ENCODE measurements at regions not wholly inside any gene's neighbourhood (a gene's known extent, or its start where the extent isn't known, plus 50 kb on each side); places are given as distances from the start of the nearest gene placed in this dataset.
A peak's percentile ranks its signal among the peaks of the same experiment; 100 is the strongest.

DNA sequence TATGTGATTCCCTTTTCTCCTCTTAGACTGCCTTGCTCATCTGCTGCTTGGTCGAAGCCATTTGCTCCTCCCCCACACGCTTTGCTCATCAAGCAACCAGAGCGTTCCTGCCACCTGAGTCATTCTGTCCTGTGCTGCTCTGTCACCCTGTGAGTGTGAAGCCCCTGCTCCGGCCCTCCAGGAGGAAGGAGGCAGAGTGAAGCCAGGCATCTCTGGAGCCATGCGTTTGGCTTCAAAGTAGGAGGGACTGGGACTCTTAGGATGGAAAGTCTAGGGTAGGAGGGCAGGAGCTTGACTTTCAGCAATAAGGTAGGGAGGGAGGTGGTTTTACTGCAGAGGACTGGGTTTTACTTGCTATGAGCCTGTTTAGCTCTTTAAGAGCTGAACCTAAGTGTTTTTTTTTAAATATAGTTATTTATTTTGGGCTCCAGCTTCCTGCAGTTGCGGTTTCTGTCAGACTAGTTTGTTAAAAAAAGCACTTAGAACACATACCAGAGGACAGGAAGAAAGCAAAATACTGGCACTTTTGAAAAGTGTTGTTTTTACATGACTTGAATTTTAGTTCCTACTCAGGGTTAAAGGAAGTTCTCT is 63.6 kb downstream of the SPINK2 start:
- peak; percentile 22 for DNase-seq

DNA sequence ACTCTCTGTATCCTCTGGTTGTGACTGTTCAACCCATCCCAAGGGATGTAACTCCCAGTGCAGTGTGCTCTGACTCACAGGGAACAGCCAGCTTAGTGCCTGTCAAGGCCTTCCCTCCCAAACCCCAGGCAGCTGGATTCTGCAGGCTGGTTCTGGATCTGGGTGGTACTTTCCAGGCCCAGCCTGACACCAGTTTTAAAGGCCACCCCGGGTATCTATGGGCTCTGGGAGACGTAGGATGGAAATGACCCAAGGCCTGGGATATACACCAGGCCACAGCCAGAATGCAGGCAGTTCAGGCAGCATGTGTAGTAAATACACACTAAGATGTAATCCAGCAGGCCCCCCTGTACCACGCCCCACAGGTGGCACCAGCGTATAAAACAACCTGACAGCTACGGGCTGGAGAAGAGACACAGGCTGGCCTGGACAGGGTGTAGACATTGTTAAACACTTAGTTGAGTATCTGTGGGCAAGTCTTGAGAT is 64.2 kb downstream of the SPINK2 start:
- DNase-seq = no peak

DNA sequence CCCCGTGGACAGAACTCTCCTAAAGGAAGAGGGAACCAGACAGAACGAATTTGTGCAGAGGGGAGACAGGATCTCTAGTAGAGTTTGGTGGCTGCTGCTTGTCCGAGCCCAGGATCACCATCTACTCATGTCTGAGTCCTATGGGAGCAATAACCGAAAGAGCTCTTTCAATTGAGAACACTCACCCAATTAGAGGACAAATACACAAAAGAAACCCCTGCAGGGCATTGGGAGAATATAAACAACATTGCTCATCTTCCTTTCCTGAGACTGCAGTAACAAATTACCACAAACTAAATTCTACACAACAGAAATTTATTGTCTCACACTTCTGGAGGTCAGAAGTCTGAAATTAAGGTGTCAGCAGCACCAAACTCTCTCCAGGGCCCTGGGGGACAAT is 65.6 kb downstream of the SPINK2 start:
- no peak for DNase-seq

DNA sequence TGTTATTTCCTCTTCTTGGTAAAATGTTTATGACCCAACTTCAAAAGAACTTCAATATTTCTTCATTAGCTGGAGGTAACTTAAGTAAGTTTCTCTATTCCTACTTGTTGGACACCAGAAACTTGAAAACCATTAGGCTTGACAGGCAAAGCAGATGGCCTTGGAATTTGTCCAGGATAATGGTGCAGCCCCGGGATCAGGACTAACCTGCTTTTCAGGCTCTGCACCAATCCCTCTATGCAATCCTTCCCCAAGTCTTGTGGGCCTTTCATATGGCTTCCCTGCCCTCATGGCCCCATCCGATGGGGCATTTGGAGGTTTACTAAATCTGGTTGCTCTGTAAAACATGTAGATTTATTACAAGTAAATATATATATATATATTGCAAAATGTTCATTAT is 68.5 kb downstream of the SPINK2 start:
- no peak for DNase-seq

DNA sequence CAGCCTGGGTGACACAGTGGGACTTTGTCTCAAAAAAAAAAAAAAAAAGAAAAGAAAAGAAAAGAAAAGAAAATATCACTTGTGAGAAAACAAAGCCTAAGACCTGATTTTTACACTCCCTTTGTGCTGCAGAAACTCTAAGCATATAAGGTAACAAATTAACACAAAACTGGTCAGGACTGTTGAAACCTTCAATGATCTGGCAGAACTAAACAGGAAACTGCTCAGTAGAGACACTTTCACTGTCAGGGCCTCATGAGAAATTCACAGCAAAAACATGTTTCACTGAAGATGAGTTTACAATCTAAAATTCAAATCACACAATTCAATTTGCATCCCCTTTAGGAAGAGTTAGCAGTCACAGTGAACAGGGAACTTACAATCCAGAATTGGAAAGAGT is 69.1 kb upstream of the HOPX start:
- no peak for DNase-seq

DNA sequence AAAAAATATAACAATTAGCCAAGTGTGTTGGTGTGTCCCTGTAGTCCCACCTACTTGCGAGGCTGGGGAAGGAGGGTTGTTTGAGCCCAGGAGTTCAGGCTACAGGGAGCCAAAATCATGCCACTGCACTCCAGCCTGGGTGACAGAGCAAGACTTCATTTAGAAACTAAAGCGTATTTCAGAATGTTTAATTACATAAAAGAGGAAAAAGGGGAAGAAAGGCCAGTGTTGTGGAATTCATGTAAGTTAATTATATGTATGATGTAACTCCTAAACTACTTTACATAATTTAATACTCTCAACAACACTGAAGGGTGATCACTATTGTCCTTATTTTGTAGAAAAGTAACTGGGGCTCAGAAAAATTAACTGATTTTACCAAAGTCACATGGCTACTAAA is 67.2 kb upstream of the HOPX start:
- DNase-seq = no peak

DNA sequence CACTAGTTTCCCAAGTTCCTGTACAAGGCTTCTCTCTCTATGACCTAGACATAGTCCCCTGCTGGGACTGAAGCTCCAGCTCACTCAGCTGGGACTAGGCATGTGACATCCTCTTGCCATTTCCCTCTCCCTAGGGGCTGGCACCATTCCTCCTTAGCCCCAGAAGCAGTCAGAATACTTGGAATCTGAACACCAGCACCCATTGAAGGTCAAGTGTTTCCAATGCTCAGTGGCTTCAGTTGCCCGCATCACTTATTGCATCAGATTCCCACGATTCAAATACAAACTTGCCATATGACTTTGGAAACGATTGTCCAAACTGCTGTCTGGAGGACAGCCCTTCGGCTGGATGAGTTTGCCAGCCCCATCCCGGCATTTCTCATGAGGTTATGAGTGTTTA is 65.5 kb upstream of the HOPX start:
- no peak for DNase-seq

GRCh38 chr4:56745042-56745441 is 63.9 kb upstream of the HOPX start:
- no peak for DNase-seq

- no peak for DNase-seq
Measured at GRCh38 chr4:56744030-56744429, 62.9 kb upstream of the HOPX start.

- no peak for DNase-seq
Measured at GRCh38 chr4:56743550-56743949, 62.5 kb upstream of the HOPX start.

DNA sequence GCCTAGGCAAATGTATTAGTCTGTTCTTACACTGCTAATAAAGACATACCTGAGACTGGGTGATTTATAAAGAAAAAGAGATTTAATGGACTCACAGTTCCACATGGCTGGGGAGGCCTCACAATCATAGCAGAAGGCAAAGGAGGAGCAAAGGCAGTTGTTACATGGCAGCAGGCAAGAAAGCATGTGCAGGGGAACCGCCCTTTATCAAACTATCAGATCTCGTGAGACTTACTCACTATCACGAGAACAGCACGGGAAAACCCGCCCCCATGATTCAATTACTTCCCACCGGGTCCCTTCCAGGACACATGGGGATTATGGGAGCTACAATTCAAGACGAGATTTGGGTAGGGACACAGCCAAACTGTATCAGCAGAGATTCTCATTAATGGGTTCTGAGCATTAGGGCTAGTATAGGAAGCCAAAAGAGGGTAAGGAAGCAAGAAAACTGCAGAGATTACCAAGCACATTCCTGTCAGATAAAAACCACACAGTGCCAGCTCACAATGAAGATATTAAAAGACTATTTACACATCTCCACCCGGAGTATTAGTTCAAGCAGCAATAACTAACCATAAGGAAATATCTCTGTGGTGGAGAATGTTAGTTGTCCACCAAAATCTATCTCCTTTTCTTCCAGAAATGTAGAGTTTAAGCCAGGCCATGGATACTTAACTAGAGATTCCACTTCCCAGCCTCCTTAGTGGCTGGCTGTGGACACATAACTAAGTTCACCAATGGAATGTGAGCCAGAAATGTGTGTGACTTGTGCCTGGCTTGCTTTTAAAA is 61.2 kb upstream of the HOPX start:
- DNase-seq = no peak

GRCh38 chr4:56741595-56741994 is 60.5 kb upstream of the HOPX start:
- DNase-seq = no peak

DNA sequence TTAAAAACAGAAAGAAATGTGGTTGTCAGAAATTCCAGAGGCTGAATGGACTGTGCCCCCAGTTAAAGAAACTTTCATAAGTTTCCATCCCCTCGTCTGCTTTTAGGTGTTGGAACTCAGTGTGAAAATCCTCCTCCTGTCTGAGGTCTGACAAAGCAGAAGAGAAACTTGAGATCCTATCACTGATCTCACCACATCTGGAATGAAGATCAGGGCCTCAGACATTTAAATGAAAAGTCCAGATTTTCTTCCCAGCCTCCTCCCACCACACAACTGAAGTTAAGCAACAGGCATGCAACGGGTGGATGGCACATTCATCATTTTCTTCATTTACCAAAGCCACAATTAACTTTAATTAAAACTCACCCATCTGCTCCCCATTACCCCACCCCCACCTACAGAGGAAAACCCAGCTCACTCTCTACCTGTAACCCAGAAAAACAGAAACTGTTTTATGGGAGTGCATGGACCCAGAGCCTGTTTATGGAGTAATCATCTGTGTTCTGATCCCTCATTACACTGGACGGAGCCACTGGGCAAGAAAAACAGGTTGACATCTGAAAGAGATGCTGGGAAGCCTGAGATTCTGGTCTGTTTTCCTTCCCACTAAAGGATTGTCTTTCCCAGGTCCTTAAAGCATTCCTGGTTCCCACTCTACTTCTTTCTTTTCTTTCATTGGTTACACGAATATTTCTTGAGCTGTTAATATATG is 58.1 kb upstream of the HOPX start:
- DNase-seq = no peak

- DNase-seq = no peak
Measured at GRCh38 chr4:56737666-56738065, 56.6 kb upstream of the HOPX start.

DNA sequence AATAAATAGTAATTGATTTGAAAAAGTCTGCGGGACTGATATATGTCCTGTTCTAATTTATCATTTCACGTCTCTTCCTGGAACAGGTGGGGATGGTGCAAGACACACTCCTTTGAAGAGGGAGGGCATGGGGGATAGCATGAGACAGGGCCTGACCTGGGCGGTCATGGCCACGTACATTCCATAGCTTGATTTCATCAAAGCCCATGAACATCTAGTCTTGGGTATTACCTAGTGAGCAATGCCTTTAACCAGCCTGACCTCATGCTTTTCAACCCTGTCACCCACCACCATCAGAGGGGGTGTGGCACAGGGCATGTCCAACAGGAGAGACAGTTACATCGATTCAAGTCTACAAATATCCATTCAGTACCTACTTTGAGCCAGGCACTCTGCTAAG is 52.3 kb upstream of the HOPX start:
- no peak for DNase-seq

GRCh38 chr4:56732301-56732700 is 51.2 kb upstream of the HOPX start:
- DNase-seq = no peak

DNA sequence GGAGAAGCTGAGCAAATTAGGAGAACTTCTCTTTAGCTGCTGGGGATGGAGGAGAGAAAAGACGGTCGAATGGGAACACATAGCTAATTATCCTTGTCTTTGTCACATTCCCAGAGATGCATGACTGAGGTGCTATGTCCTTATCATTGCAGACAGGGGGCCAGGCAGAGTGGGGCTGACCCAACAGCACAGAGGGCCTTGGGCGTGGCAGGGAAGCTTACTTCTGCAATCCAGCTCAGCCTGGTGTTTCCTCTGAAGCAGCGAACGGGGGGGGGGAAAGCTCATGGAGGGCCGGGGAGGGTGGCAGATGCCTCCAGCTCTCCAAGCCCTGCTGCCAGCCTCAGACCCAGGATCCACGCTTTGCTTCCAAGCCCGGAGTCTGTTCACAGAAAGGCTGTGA is 50.8 kb upstream of the HOPX start:
- no peak for DNase-seq
